OCI-LY7 (cell line): ENCODE measurements at regions not wholly inside any gene's neighbourhood (a gene's known extent, or its start where the extent isn't known, plus 50 kb on each side); places are given as distances from the start of the nearest gene placed in this dataset.

ENCODE experiments used
- BruUV-seq: library from RNA; stranded (reverse); fragments of 400-500 nt; replicated peaks from 2 replicates; lab custom pipeline; 2021; lab: Mats Ljungman, UMichigan
- CTCF ChIA-PET: fragments of 300-600 bp; sonication (Branson Sonifier 250); formaldehyde crosslinking; loops from one replicate; lab custom pipeline; 2022; ENCODE audit warnings: antibody characterized with exemption; ENCODE audit not compliant: unreplicated experiment; lab: Charles Lee
- POLR2A ChIA-PET: fragments of 300-600 bp; sonication (Branson Sonifier 250); formaldehyde crosslinking; loops from one replicate; lab custom pipeline; 2022; ENCODE audit warnings: antibody characterized with exemption; lab: Charles Lee
- DNase-seq: peaks from one replicate; pipeline ENCODE4 v3.0.0-alpha.2; 2015; ENCODE audit warnings: low spot score
- H2AFZ ChIP-seq: fragments of 200-600 bp; sonication (generic), shearing (Covaris generic); 2 replicates; pipeline ENCODE4 v1.6.1; 2014; ENCODE audit warnings: mild to moderate bottlenecking, antibody characterized with exemption, low read length, moderate library complexity
- H3K27ac ChIP-seq: fragments of 200-600 bp; sonication (generic); 2 replicates; pipeline ENCODE4 v1.5.1; 2014; ENCODE audit warnings: mixed run types, low read depth, mild to moderate bottlenecking, moderate library complexity, low read length, inconsistent platforms; ENCODE audit not compliant: poor library complexity, severe bottlenecking
- H3K36me3 ChIP-seq: fragments of 200-600 bp; sonication (generic); 2 replicates; pipeline ENCODE4 v1.6.1; 2014; ENCODE audit warnings: mild to moderate bottlenecking, antibody characterized with exemption, low read length, moderate library complexity, mixed read lengths; ENCODE audit not compliant: insufficient read depth
- H3K4me1 ChIP-seq: fragments of 200-600 bp; sonication (generic); 2 replicates; pipeline ENCODE4 v1.5.1; 2014; ENCODE audit warnings: mild to moderate bottlenecking, low read length; ENCODE audit not compliant: insufficient read depth, poor library complexity, severe bottlenecking
- H3K4me2 ChIP-seq: fragments of 200-600 bp; sonication (generic); 2 replicates; pipeline ENCODE4 v1.6.1; 2014; ENCODE audit warnings: mild to moderate bottlenecking, low read length
- H3K4me3 ChIP-seq: fragments of 200-600 bp; sonication (generic); 2 replicates; pipeline ENCODE4 v1.5.1; 2014; ENCODE audit warnings: mild to moderate bottlenecking, low read depth, low read length; ENCODE audit not compliant: poor library complexity, severe bottlenecking
- H3K79me2 ChIP-seq: fragments of 200-600 bp; sonication (generic); 2 replicates; pipeline ENCODE4 v1.6.1; 2016; ENCODE audit warnings: low read depth, mild to moderate bottlenecking, low read length, moderate library complexity, mixed read lengths; ENCODE audit not compliant: insufficient read depth
- H3K9me2 ChIP-seq: fragments of 200-600 bp; sonication (generic); 2 replicates; pipeline ENCODE4 v1.6.1; 2016; ENCODE audit warnings: mild to moderate bottlenecking, low read length, mixed read lengths; ENCODE audit not compliant: insufficient read depth
- H3K9me3 ChIP-seq: fragments of 200-600 bp; sonication (generic); 2 replicates; pipeline ENCODE4 v1.6.1; 2014; ENCODE audit warnings: mild to moderate bottlenecking, mixed run types, low read length, mixed read lengths
- H4K20me1 ChIP-seq: fragments of 200-600 bp; sonication (generic); 2 replicates; pipeline ENCODE4 v1.6.1; 2014; ENCODE audit warnings: mild to moderate bottlenecking, antibody characterized with exemption, low read length, moderate library complexity, mixed read lengths; ENCODE audit not compliant: insufficient read depth
- CTCF ChIP-seq: fragments of 200-600 bp; sonication (generic); conservative IDR thresholded peaks from 2 replicates; pipeline ENCODE4 v1.5.1; 2014; ENCODE audit warnings: mild to moderate bottlenecking, antibody characterized with exemption, low read length, moderate library complexity, mixed read lengths
- EZH2phosphoT487 ChIP-seq: fragments of 200-600 bp; sonication (generic); IDR thresholded peaks from 2 replicates; pipeline ENCODE4 v1.6.1; 2018; ENCODE audit warnings: low read depth, borderline replicate concordance, mild to moderate bottlenecking, mixed run types, antibody characterized with exemption, low read length, moderate library complexity, mixed read lengths
- intact Hi-C: fragments of 100-400 bp; cut with micrococcal nuclease; formaldehyde crosslinking; loops from one replicate; pipeline ENCODE4 v1.10.0; 2022; ENCODE audit not compliant: unreplicated experiment

- ChIA-PET CTCF (no interaction called here), POLR2A (no interaction called here)
- H4K20me1 ChIP-seq: no peaks in the 10 kb centered on the region
- H3K4me3 ChIP-seq: no peak overlapping the region
- H3K9me3 ChIP-seq: no peaks in the 10 kb centered on the region
- H3K36me3 ChIP-seq: no peaks in the 10 kb centered on the region
- no peak for DNase-seq
- intact Hi-C loops: no loop called here
- no peak overlapping the region for H3K27ac ChIP-seq
- no peaks in the 10 kb centered on the region for H3K9me2 ChIP-seq
- H3K4me2 ChIP-seq: no peak overlapping the region
- H3K79me2 ChIP-seq: no peaks in the 10 kb centered on the region
- H2AFZ ChIP-seq: no peak overlapping the region
- no peaks in the 10 kb centered on the region for H3K4me1 ChIP-seq
- BruUV-seq: no TSS peak
- TF ChIP-seq EZH2phosphoT487 (no peak), CTCF (no peak)
These were observed 168.7 kb upstream of the MYO16 start for GRCh38 chr13:108460746-108461145.

GRCh38 chr13:108463340-108463739 is 166.1 kb upstream of the MYO16 start:
- no peaks in the 10 kb centered on the region for H3K4me1 ChIP-seq
- H3K36me3 ChIP-seq: no peaks in the 10 kb centered on the region
- ChIA-PET POLR2A (no interaction called here), CTCF (no interaction called here)
- H2AFZ ChIP-seq: no peak overlapping the region
- H3K9me2 ChIP-seq: no peaks in the 10 kb centered on the region
- H4K20me1 ChIP-seq: no peaks in the 10 kb centered on the region
- no peaks in the 10 kb centered on the region for H3K9me3 ChIP-seq
- no peak for TF ChIP-seq EZH2phosphoT487
- no peak for TF ChIP-seq CTCF
- no TSS peak for BruUV-seq
- intact Hi-C loops: no loop called here
- no peak for DNase-seq
- no peak overlapping the region for H3K27ac ChIP-seq
- H3K79me2 ChIP-seq: no peaks in the 10 kb centered on the region
- H3K4me2 ChIP-seq: no peak overlapping the region
- no peak overlapping the region for H3K4me3 ChIP-seq

DNA sequence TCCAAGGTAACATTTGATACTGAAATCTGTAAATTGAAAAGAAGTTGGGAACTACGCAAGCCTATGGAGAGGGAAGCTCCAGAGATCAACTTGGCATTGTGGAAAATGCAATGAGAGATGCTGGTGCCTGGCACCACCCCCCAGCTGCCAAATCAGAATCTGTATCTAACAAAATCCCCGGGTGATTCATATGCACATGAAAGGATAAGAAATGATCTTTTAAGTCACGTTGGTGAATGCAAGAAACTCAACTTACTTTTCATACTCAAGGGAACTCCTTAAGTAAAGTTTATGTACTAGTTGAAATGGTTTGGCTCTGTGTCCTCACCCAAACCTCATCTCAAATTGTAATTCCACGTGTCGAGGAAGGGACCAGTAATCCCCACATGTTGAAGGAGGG is 158.5 kb upstream of the MYO16 start:
- no peak for DNase-seq
- Histone ChIP-seq H3K4me3 (no peak overlapping the region), H4K20me1 (no peaks in the 10 kb centered on the region), H3K4me1 (no peaks in the 10 kb centered on the region), H3K36me3 (no peaks in the 10 kb centered on the region), H3K4me2 (no peak overlapping the region), H3K9me3 (no peaks in the 10 kb centered on the region), H3K79me2 (no peaks in the 10 kb centered on the region), H2AFZ (no peak overlapping the region), H3K9me2 (no peaks in the 10 kb centered on the region), H3K27ac (no peak overlapping the region)
- POLR2A ChIA-PET: no interaction called here
- intact Hi-C loops: no loop called here
- no TSS peak for BruUV-seq
- CTCF ChIA-PET: no interaction called here
- TF ChIP-seq CTCF (no peak), EZH2phosphoT487 (no peak)
